Mucosa of stomach (tissue), 1 donor: ENCODE measurements at regions not wholly inside any gene's neighbourhood (a gene's known extent, or its start where the extent isn't known, plus 50 kb on each side); places are given as distances from the start of the nearest gene placed in this dataset.
"Not testable (repeated sequence)": the region's sequence is repeated elsewhere in the genome, so short reads cannot be mapped to it uniquely, and the experiment has no call there.

Source experiments
- H3K27me3 ChIP-seq: one replicate; pipeline ENCODE4 v1.7.0; 2013; ENCODE audit warnings: mild to moderate bottlenecking, low read length; ENCODE audit not compliant: control insufficient read depth, insufficient read depth
- H3K36me3 ChIP-seq: one replicate; pipeline ENCODE4 v1.7.0; 2013; ENCODE audit warnings: low read length; ENCODE audit not compliant: control insufficient read depth, insufficient read depth
- H3K4me1 ChIP-seq: one replicate; pipeline ENCODE4 v1.7.0; 2013; ENCODE audit warnings: mild to moderate bottlenecking, low read length; ENCODE audit not compliant: control insufficient read depth, insufficient read depth
- H3K4me3 ChIP-seq: one replicate; pipeline ENCODE4 v1.7.0; 2013; ENCODE audit warnings: low read length
- H3K9ac ChIP-seq: one replicate; pipeline ENCODE4 v1.7.0; 2013; ENCODE audit warnings: mild to moderate bottlenecking, low read length, moderate library complexity
- H3K9me3 ChIP-seq: one replicate; pipeline ENCODE4 v1.7.0; 2013; ENCODE audit warnings: mild to moderate bottlenecking, low read length, moderate library complexity; ENCODE audit not compliant: control insufficient read depth
- donor health status: Pancreatic carcinoma.

GRCh38 chr1:143833376-143833775 is 138.4 kb downstream of the FAM72C start:
- not testable (repeated sequence) for H3K4me1 ChIP-seq, H3K4me3 ChIP-seq

GRCh38 chr1:143832379-143832716 is 139.4 kb downstream of the FAM72C start:
- not testable (repeated sequence) for H3K4me1 ChIP-seq, H3K36me3 ChIP-seq

More at GRCh38 chr1:143833376-143833775, 138.4 kb downstream of the FAM72C start:
- not testable (repeated sequence) for H3K27me3 ChIP-seq, H3K36me3 ChIP-seq, H3K9me3 ChIP-seq, H3K9ac ChIP-seq

GRCh38 chr1:143831479-143832378 is 140.1 kb downstream of the FAM72C start:
- H3K9ac ChIP-seq, H3K27me3 ChIP-seq, H3K4me3 ChIP-seq, H3K9me3 ChIP-seq, H3K4me1 ChIP-seq, H3K36me3 ChIP-seq: not testable (repeated sequence)

More at GRCh38 chr1:143832379-143832716, 139.4 kb downstream of the FAM72C start:
- H3K9me3 ChIP-seq, H3K27me3 ChIP-seq, H3K4me3 ChIP-seq, H3K9ac ChIP-seq: not testable (repeated sequence)

GRCh38 chr1:143826162-143826561 is 145.6 kb downstream of the FAM72C start:
- H3K9me3 ChIP-seq, H3K36me3 ChIP-seq, H3K9ac ChIP-seq, H3K4me3 ChIP-seq, H3K4me1 ChIP-seq, H3K27me3 ChIP-seq: not testable (repeated sequence)

GRCh38 chr1:143824266-143824665 is 147.5 kb downstream of the FAM72C start:
- not testable (repeated sequence) for H3K9me3 ChIP-seq, H3K4me1 ChIP-seq, H3K36me3 ChIP-seq, H3K4me3 ChIP-seq, H3K27me3 ChIP-seq, H3K9ac ChIP-seq

GRCh38 chr1:143820058-143820457 is 151.7 kb downstream of the FAM72C start:
- not testable (repeated sequence) for H3K9me3 ChIP-seq, H3K9ac ChIP-seq, H3K4me3 ChIP-seq, H3K27me3 ChIP-seq, H3K4me1 ChIP-seq, H3K36me3 ChIP-seq

- not testable (repeated sequence) for H3K4me3 ChIP-seq, H3K27me3 ChIP-seq, H3K9ac ChIP-seq, H3K9me3 ChIP-seq, H3K4me1 ChIP-seq, H3K36me3 ChIP-seq
Observed at GRCh38 chr1:143816369-143816768, 155.4 kb downstream of the FAM72C start.

GRCh38 chr1:143805374-143805773 is 166.4 kb downstream of the FAM72C start:
- not testable (repeated sequence) for H3K9me3 ChIP-seq, H3K4me3 ChIP-seq, H3K36me3 ChIP-seq, H3K27me3 ChIP-seq, H3K9ac ChIP-seq, H3K4me1 ChIP-seq

GRCh38 chr1:143804707-143805356 is 167.0 kb downstream of the FAM72C start:
- not testable (repeated sequence) for H3K9me3 ChIP-seq, H3K4me1 ChIP-seq, H3K27me3 ChIP-seq, H3K9ac ChIP-seq, H3K4me3 ChIP-seq, H3K36me3 ChIP-seq

- H3K9ac ChIP-seq: peak overlapping the region; percentile 28
Observed at GRCh38 chr1:143803927-143804411, 167.8 kb downstream of the FAM72C start.

GRCh38 chr1:143803095-143803494 is 168.7 kb downstream of the FAM72C start:
- not testable (repeated sequence) for H3K36me3 ChIP-seq, H3K4me3 ChIP-seq, H3K9me3 ChIP-seq, H3K27me3 ChIP-seq, H3K4me1 ChIP-seq, H3K9ac ChIP-seq

More at GRCh38 chr1:143803927-143804411, 167.8 kb downstream of the FAM72C start:
- H3K36me3 ChIP-seq, H3K27me3 ChIP-seq, H3K9me3 ChIP-seq, H3K4me1 ChIP-seq, H3K4me3 ChIP-seq: not testable (repeated sequence)

GRCh38 chr1:143799568-143800187 is 172.1 kb downstream of the FAM72C start:
- H3K27me3 ChIP-seq, H3K4me3 ChIP-seq, H3K4me1 ChIP-seq, H3K9ac ChIP-seq, H3K36me3 ChIP-seq, H3K9me3 ChIP-seq: not testable (repeated sequence)
